HG03196 (cell line): ENCODE measurements at regions not wholly inside any gene's neighbourhood (a gene's known extent, or its start where the extent isn't known, plus 50 kb on each side); places are given as distances from the start of the nearest gene placed in this dataset.
A peak's percentile ranks its signal among the peaks of the same experiment; 100 is the strongest.
"Not testable (repeated sequence)": the region's sequence is repeated elsewhere in the genome, so short reads cannot be mapped to it uniquely, and the experiment has no call there.

Experiments used
- ATAC-seq: cut with Tn5 transposase; IDR thresholded peaks from one replicate; pipeline ENCODE4 v1.9.1; 2021; ENCODE audit not compliant: unreplicated experiment

GRCh38 chr3:101946906-101947305, 97.6 kb downstream of the NFKBIZ start:
- no peak for ATAC-seq

GRCh38 chr3:101950510-101950909, 101.2 kb downstream of the NFKBIZ start:
- ATAC-seq = peak; percentile 83

- peak; percentile 39 for ATAC-seq
Observed at GRCh38 chr3:101950985-101951733, 101.8 kb downstream of the NFKBIZ start.

GRCh38 chr3:101954361-101954760, 105.0 kb downstream of the NFKBIZ start:
- ATAC-seq = no peak

- no peak for ATAC-seq
Observed at GRCh38 chr3:101954936-101955335, 105.6 kb downstream of the NFKBIZ start.

- no peak for ATAC-seq
Observed at GRCh38 chr3:101962055-101962454, 112.7 kb downstream of the NFKBIZ start.

- no peak for ATAC-seq
Observed at GRCh38 chr3:101963902-101964362, 114.6 kb downstream of the NFKBIZ start.

- no peak for ATAC-seq
Observed at GRCh38 chr3:101964861-101965260, 115.5 kb downstream of the NFKBIZ start.

GRCh38 chr3:101966226-101966625, 116.9 kb downstream of the NFKBIZ start:
- no peak for ATAC-seq

GRCh38 chr3:101970212-101970611, 120.9 kb downstream of the NFKBIZ start:
- ATAC-seq = no peak

- ATAC-seq = no peak
Observed at GRCh38 chr3:101970905-101971304, 121.6 kb downstream of the NFKBIZ start.

- ATAC-seq = no peak
Observed at GRCh38 chr3:101972430-101973162, 123.3 kb downstream of the NFKBIZ start.

GRCh38 chr3:101973163-101973505, 123.8 kb downstream of the NFKBIZ start:
- ATAC-seq = no peak

GRCh38 chr3:101975415-101975814, 126.1 kb downstream of the NFKBIZ start:
- ATAC-seq = not testable (repeated sequence)

- ATAC-seq = peak; percentile 90
Observed at GRCh38 chr3:101976473-101976872, 127.2 kb downstream of the NFKBIZ start.

GRCh38 chr3:101978348-101978747, 129.0 kb downstream of the NFKBIZ start:
- ATAC-seq = no peak

GRCh38 chr3:101979033-101979432, 129.7 kb downstream of the NFKBIZ start:
- no peak for ATAC-seq

GRCh38 chr3:101984356-101984755, 135.0 kb downstream of the NFKBIZ start:
- ATAC-seq = no peak

GRCh38 chr3:101988596-101988995, 139.3 kb downstream of the NFKBIZ start:
- peak; percentile 33 for ATAC-seq

- ATAC-seq = no peak
Observed at GRCh38 chr3:101989578-101990200, 140.4 kb downstream of the NFKBIZ start.

- no peak for ATAC-seq
Observed at GRCh38 chr3:101992863-101993262, 143.5 kb downstream of the NFKBIZ start.

- ATAC-seq = no peak
Observed at GRCh38 chr3:101994386-101994785, 145.1 kb downstream of the NFKBIZ start.
